ENCODE measurements at regions not wholly inside any gene's neighbourhood (a gene's known extent, or its start where the extent isn't known, plus 50 kb on each side); places are given as distances from the start of the nearest gene placed in this dataset.

- no peak for TF ChIP-seq CTCF (IDR thresholded peaks at IDR 0.05)
- no peak for DNase-seq (ENCODE audit: extremely low spot score, unreplicated experiment)
- Mint-ChIP-seq H3K4me1 (ENCODE audit: unreplicated experiment) (no peaks in the 10 kb centered on the region), H3K27ac (ENCODE audit: unreplicated experiment) (no peak overlapping the region), H3K36me3 (ENCODE audit: unreplicated experiment) (no peaks in the 10 kb centered on the region), H3K27me3 (ENCODE audit: unreplicated experiment) (no peaks in the 10 kb centered on the region), H3K9me3 (ENCODE audit: unreplicated experiment) (no peaks in the 10 kb centered on the region), H3K4me3 (ENCODE audit: unreplicated experiment) (no peak overlapping the region)
Measured at GRCh38 chr14:87186737-87187136, 806.2 kb downstream of the GALC start.

GRCh38 chr14:87185961-87186560 lies 806.9 kb downstream of the GALC start:
- TF ChIP-seq CTCF (IDR thresholded peaks at IDR 0.05) = no peak
- Mint-ChIP-seq H3K4me3 (ENCODE audit: unreplicated experiment) (no peak overlapping the region), H3K27ac (ENCODE audit: unreplicated experiment) (no peak overlapping the region), H3K27me3 (ENCODE audit: unreplicated experiment) (no peaks in the 10 kb centered on the region), H3K36me3 (ENCODE audit: unreplicated experiment) (no peaks in the 10 kb centered on the region), H3K9me3 (ENCODE audit: unreplicated experiment) (no peaks in the 10 kb centered on the region), H3K4me1 (ENCODE audit: unreplicated experiment) (no peaks in the 10 kb centered on the region)
- no peak for DNase-seq (ENCODE audit: extremely low spot score, unreplicated experiment)

- H3K27me3 Mint-ChIP-seq (ENCODE audit: unreplicated experiment) = no peaks in the 10 kb centered on the region
- H3K27ac Mint-ChIP-seq (ENCODE audit: unreplicated experiment) = no peak overlapping the region
- no peaks in the 10 kb centered on the region for H3K4me1 Mint-ChIP-seq (ENCODE audit: unreplicated experiment)
- DNase-seq (ENCODE audit: extremely low spot score, unreplicated experiment) = no peak
- H3K9me3 Mint-ChIP-seq (ENCODE audit: unreplicated experiment) = no peaks in the 10 kb centered on the region
- no peaks in the 10 kb centered on the region for H3K36me3 Mint-ChIP-seq (ENCODE audit: unreplicated experiment)
- no peak for TF ChIP-seq CTCF (IDR thresholded peaks at IDR 0.05)
- no peak overlapping the region for H3K4me3 Mint-ChIP-seq (ENCODE audit: unreplicated experiment)
Measured at GRCh38 chr14:87184180-87184579, 808.8 kb downstream of the GALC start.

GRCh38 chr14:87181288-87181687 lies 811.7 kb downstream of the GALC start:
- TF ChIP-seq CTCF (IDR thresholded peaks at IDR 0.05) = no peak
- Mint-ChIP-seq H3K27ac (ENCODE audit: unreplicated experiment) (no peak overlapping the region), H3K9me3 (ENCODE audit: unreplicated experiment) (no peaks in the 10 kb centered on the region), H3K27me3 (ENCODE audit: unreplicated experiment) (no peaks in the 10 kb centered on the region), H3K4me1 (ENCODE audit: unreplicated experiment) (no peaks in the 10 kb centered on the region), H3K36me3 (ENCODE audit: unreplicated experiment) (no peaks in the 10 kb centered on the region), H3K4me3 (ENCODE audit: unreplicated experiment) (no peak overlapping the region)
- no peak for DNase-seq (ENCODE audit: extremely low spot score, unreplicated experiment)

- Mint-ChIP-seq H3K4me1 (ENCODE audit: unreplicated experiment) (peaks cover 4% of the 10 kb centered on the region), H3K27me3 (ENCODE audit: unreplicated experiment) (no peaks in the 10 kb centered on the region), H3K27ac (ENCODE audit: unreplicated experiment) (no peak overlapping the region), H3K36me3 (ENCODE audit: unreplicated experiment) (no peaks in the 10 kb centered on the region), H3K9me3 (ENCODE audit: unreplicated experiment) (no peaks in the 10 kb centered on the region), H3K4me3 (ENCODE audit: unreplicated experiment) (no peak overlapping the region)
- TF ChIP-seq CTCF (IDR thresholded peaks at IDR 0.05) = no peak
- DNase-seq (ENCODE audit: extremely low spot score, unreplicated experiment) = no peak
Measured at GRCh38 chr14:87179936-87180335, 813.0 kb downstream of the GALC start.

Data from osteocyte (in vitro differentiated cells).